ENCODE measurements at regions not wholly inside any gene's neighbourhood (a gene's known extent, or its start where the extent isn't known, plus 50 kb on each side); places are given as distances from the start of the nearest gene placed in this dataset.
A peak's percentile ranks its signal among the peaks of the same experiment; 100 is the strongest.

- no peak for TF ChIP-seq POLR2A (IDR thresholded peaks at IDR 0.05; ENCODE audit: control extremely low read depth in 1 of 2, low read depth in 2 of 2, low read length in 2 of 2)
- peak in 2 of 3 experiments; percentile 44 to 69; a peak in 2 of 4 replicates for TF ChIP-seq CTCF (IDR thresholded peaks at IDR 0.05; ENCODE audit: control extremely low read depth in 1 of 3, insufficient read depth in 1 of 3, low read depth in 1 of 3, low read length in 3 of 3)
- no peak for TF ChIP-seq MAX (IDR thresholded peaks at IDR 0.05)
- TF ChIP-seq SIN3A (conservative IDR thresholded peaks at IDR 0.05 in 1 of 2, IDR thresholded peaks at IDR 0.05 in 1 of 2; ENCODE audit: low read depth in 1 of 2, low read length in 2 of 2), result no peak
Observed at GRCh38 chr13:26112843-26113242, 61.0 kb upstream of the SHISA2 start.

Measured in H1 (cell line).